Endothelial cell of umbilical vein (primary cell): ENCODE measurements at regions not wholly inside any gene's neighbourhood (a gene's known extent, or its start where the extent isn't known, plus 50 kb on each side); places are given as distances from the start of the nearest gene placed in this dataset.

Experiments
- BruUV-seq: library from RNA; stranded (reverse); fragments of 400-500 nt; replicated peaks from 2 replicates; lab custom pipeline; 2021; lab: Mats Ljungman, UMichigan
- CTCF ChIA-PET: fragments of 300-600, 350-600 bp; sonication (Branson Sonifier 250); formaldehyde crosslinking; loops from one replicate; lab custom pipeline; 2021; ENCODE audit warnings: antibody characterized with exemption, inconsistent platforms; lab: Charles Lee
- POLR2A ChIA-PET: fragments of 300-600, 350-600 bp; sonication (Branson Sonifier 250); formaldehyde crosslinking; loops from one replicate; lab custom pipeline; 2021; ENCODE audit warnings: antibody characterized with exemption, inconsistent platforms; lab: Charles Lee
- DNase-seq: peaks from one replicate; pipeline ENCODE4 v3.0.0-alpha.2; 2011; ENCODE audit warnings: low read depth, low spot score
- FAIRE-seq: peaks from 2 replicates; lab custom pipeline; 2011; peaks lifted over from hg19 to GRCh38; lab: Jason Lieb, UNC
- H2AFZ ChIP-seq: 2 replicates; pipeline ENCODE4 v1.6.0; 2012; ENCODE audit warnings: low read depth, low read length, control low read depth, inconsistent platforms
- H3K27ac ChIP-seq: 2 replicates; pipeline ENCODE4 v1.5.1; 2011; ENCODE audit warnings: low read depth, mild to moderate bottlenecking, control low read depth, low read length, moderate library complexity; ENCODE audit not compliant: insufficient read depth
- H3K27me3 ChIP-seq, 2 experiments: 2 replicates each; pipeline versions ENCODE4 v1.6.0 to v1.6.1; 2011; ENCODE audit warnings: low read length in 2 of 2, mixed read lengths in 1 of 2; ENCODE audit not compliant: control insufficient read depth in 2 of 2, insufficient read depth in 2 of 2
- H3K36me3 ChIP-seq, 2 experiments: 2 replicates in 1 of 2; 3 replicates in 1 of 2; pipeline ENCODE4 v1.5.1; 2011; ENCODE audit warnings: low read length in 2 of 2, mild to moderate bottlenecking in 1 of 2, moderate library complexity in 1 of 2; ENCODE audit not compliant: control insufficient read depth in 2 of 2, insufficient read depth in 2 of 2; ENCODE audit errors: extremely low read depth in 1 of 2
- H3K4me1 ChIP-seq: 3 replicates; pipeline ENCODE4 v1.5.1; 2011; ENCODE audit warnings: mild to moderate bottlenecking, low read length; ENCODE audit not compliant: control insufficient read depth, insufficient read depth; ENCODE audit errors: extremely low read depth
- H3K4me2 ChIP-seq: 2 replicates; pipeline ENCODE4 v1.6.1; 2011; ENCODE audit warnings: low read length, control low read depth, mixed read lengths; ENCODE audit not compliant: insufficient read depth
- H3K4me3 ChIP-seq, 3 experiments: fragments of 200-600 bp in 1 of 3; sonication (generic), shearing (Covaris generic) in 1 of 3; replicated peaks in 1 of 3; 2 replicates each; pipeline ENCODE4 v1.5.1; 2011 to 2016; ENCODE audit warnings: control low read depth in 3 of 3, low read length in 3 of 3, mild to moderate bottlenecking in 2 of 3, inconsistent platforms in 1 of 3, low read depth in 1 of 3, moderate library complexity in 1 of 3; ENCODE audit not compliant: insufficient read depth in 1 of 3
- H3K79me2 ChIP-seq: 2 replicates; pipeline ENCODE4 v1.6.0; 2012; ENCODE audit warnings: low read length, inconsistent platforms; ENCODE audit not compliant: control insufficient read depth, insufficient read depth
- H3K9ac ChIP-seq: replicated peaks from 2 replicates; pipeline ENCODE3; 2011; ENCODE audit warnings: low read length, control low read depth; ENCODE audit not compliant: insufficient read depth; ENCODE audit errors: extremely low read depth
- H3K9me1 ChIP-seq: replicated peaks from 3 replicates; pipeline ENCODE4 v1.6.0; 2011; ENCODE audit warnings: mild to moderate bottlenecking, low read length; ENCODE audit not compliant: control insufficient read depth, insufficient read depth; ENCODE audit errors: extremely low read depth
- H3K9me3 ChIP-seq: replicated peaks from 2 replicates; pipeline ENCODE4 v1.5.1; 2012; ENCODE audit warnings: low read length, inconsistent platforms; ENCODE audit not compliant: control insufficient read depth, insufficient read depth
- H4K20me1 ChIP-seq: replicated peaks from 2 replicates; pipeline ENCODE3; 2011; ENCODE audit warnings: mild to moderate bottlenecking, low read length; ENCODE audit not compliant: control insufficient read depth, insufficient read depth; ENCODE audit errors: extremely low read depth
- CTCF ChIP-seq, 2 donors: IDR thresholded peaks; 1 replicate in 1 of 2; 2 replicates in 1 of 2; pipeline ENCODE4 v1.5.1; 2011; ENCODE audit warnings: low read length in 2 of 2, mild to moderate bottlenecking in 2 of 2, moderate library complexity in 2 of 2, control low read depth in 1 of 2, inconsistent platforms in 1 of 2, low read depth in 1 of 2; ENCODE audit not compliant: insufficient read depth in 1 of 2; ENCODE audit errors: extremely low read depth in 1 of 2
- EZH2 ChIP-seq: IDR thresholded peaks from 2 replicates; pipeline ENCODE4 v1.6.1; 2012; ENCODE audit warnings: borderline replicate concordance, low read depth, mild to moderate bottlenecking, moderate library complexity, low read length, inconsistent platforms; ENCODE audit not compliant: severe bottlenecking
- FOS ChIP-seq: IDR thresholded peaks from 2 replicates; pipeline ENCODE4 v1.6.1; 2011; ENCODE audit warnings: mild to moderate bottlenecking, low read length, moderate library complexity, borderline replicate concordance; ENCODE audit not compliant: insufficient read depth
- GATA2 ChIP-seq: IDR thresholded peaks from 2 replicates; pipeline ENCODE4 v1.7.0; 2011; ENCODE audit warnings: low read depth, mild to moderate bottlenecking, moderate library complexity, mixed read lengths, low read length; ENCODE audit not compliant: insufficient read length, insufficient read depth
- JUN ChIP-seq: IDR thresholded peaks from 2 replicates; pipeline ENCODE4 v1.6.1; 2011; ENCODE audit warnings: borderline replicate concordance, low read depth; ENCODE audit not compliant: insufficient read length, insufficient read depth
- MAX ChIP-seq: IDR thresholded peaks from 2 replicates; pipeline ENCODE4 v1.6.1; 2011; ENCODE audit not compliant: insufficient read depth, insufficient read length
- MYC ChIP-seq: IDR thresholded peaks from one replicate; pipeline ENCODE4 v1.6.1; 2011; ENCODE audit warnings: mild to moderate bottlenecking, low read depth, low read length
- POLR2A ChIP-seq: IDR thresholded peaks from 2 replicates; pipeline ENCODE4 v1.6.1; 2012; ENCODE audit warnings: low read depth, mild to moderate bottlenecking, control low read depth, low read length
- POLR2AphosphoS5 ChIP-seq: IDR thresholded peaks from 2 replicates; pipeline ENCODE4 v1.6.1; 2012; ENCODE audit warnings: low read depth, mild to moderate bottlenecking, control low read depth, low read length, moderate library complexity; ENCODE audit not compliant: insufficient read depth
- dilution Hi-C: fragments of 300-500 bp; cut with MboI; formaldehyde crosslinking; loops from one replicate; pipeline ENCODE4 v1.15.0; 2019; ENCODE audit warnings: low sequenced_read_pairs; ENCODE audit not compliant: extremely low pct_ligation_motif_present
- intact Hi-C: fragments of 100-400 bp; cut with micrococcal nuclease; formaldehyde crosslinking; loops from one replicate; pipeline ENCODE4 v1.10.0; 2022

- intact Hi-C loops = no loop called here
- Histone ChIP-seq H2AFZ (no peak overlapping the region), H3K4me2 (no peak overlapping the region), H4K20me1 (no peaks in the 10 kb centered on the region), H3K9ac (no peak overlapping the region), H3K4me1 (no peaks in the 10 kb centered on the region), H3K79me2 (no peaks in the 10 kb centered on the region), H3K27ac (no peak overlapping the region), H3K4me3 (no peak overlapping the region), H3K9me3 (peaks cover 2% of the 10 kb centered on the region), H3K27me3 (no peaks in the 10 kb centered on the region), H3K36me3 (no peaks in the 10 kb centered on the region), H3K9me1 (no peaks in the 10 kb centered on the region)
- ChIA-PET POLR2A (no interaction called here), CTCF (no interaction called here)
- FAIRE-seq = no peak
- dilution Hi-C loops = no loop called here
- no peak for DNase-seq
- no TSS peak for BruUV-seq
- TF ChIP-seq JUN = no peak
- no peak for TF ChIP-seq EZH2
- TF ChIP-seq POLR2AphosphoS5 = no peak
- no peak for TF ChIP-seq POLR2A
- TF ChIP-seq FOS = no peak
- no peak for TF ChIP-seq MAX
- TF ChIP-seq CTCF (IDR thresholded peaks at IDR 0.05; ENCODE audit: extremely low read depth in 1 of 2, insufficient read depth in 1 of 2, low read depth in 1 of 2, low read length in 2 of 2) = no peak
- TF ChIP-seq GATA2 = no peak
- no peak for TF ChIP-seq MYC
Measured at GRCh38 chr7:86091369-86091768, 552.3 kb upstream of the GRM3 start.
